Natural killer cell (primary cell): ENCODE measurements at regions not wholly inside any gene's neighbourhood (a gene's known extent, or its start where the extent isn't known, plus 50 kb on each side); places are given as distances from the start of the nearest gene placed in this dataset.

Experiments used
- ATAC-seq, 3 donors: fragments of 150-1000 bp in 2 of 3; fragments of 200-7000 bp in 1 of 3; cut with Tn5 transposase; 1 replicate in 1 of 3; 2 replicates in 2 of 3; pipeline ENCODE4 v1.10.0; 2021; ENCODE audit warnings: mild to moderate bottlenecking in 2 of 3, moderate library complexity in 2 of 3
- DNase-seq, 2 donors: peaks; one replicate each; pipeline versions ENCODE4 v3.0.0 to v3.0.0-alpha.2; 2013 to 2021; ENCODE audit warnings: mixed read lengths in 1 of 2
- H3K27ac ChIP-seq: one replicate; pipeline ENCODE4 v1.5.1; 2013; ENCODE audit warnings: mild to moderate bottlenecking, low read length
- H3K27me3 ChIP-seq: one replicate; pipeline ENCODE4 v1.6.1; 2013; ENCODE audit warnings: low read length; ENCODE audit not compliant: control insufficient read depth, insufficient read depth
- H3K36me3 ChIP-seq: one replicate; pipeline ENCODE4 v1.6.1; 2013; ENCODE audit warnings: low read length; ENCODE audit not compliant: control insufficient read depth, insufficient read depth
- H3K4me1 ChIP-seq: one replicate; pipeline ENCODE4 v1.6.1; 2013; ENCODE audit warnings: low read length; ENCODE audit not compliant: control insufficient read depth, insufficient read depth
- H3K4me3 ChIP-seq: one replicate; pipeline ENCODE4 v1.5.1; 2013; ENCODE audit warnings: low read length
- H3K9me3 ChIP-seq: one replicate; pipeline ENCODE4 v1.6.1; 2013; ENCODE audit warnings: low read length; ENCODE audit not compliant: control insufficient read depth, insufficient read depth
- H3K27ac Mint-ChIP-seq, 2 donors: one replicate each; pipeline ENCODE4 v1.8.0; 2022; ENCODE audit warnings: mild to moderate bottlenecking in 2 of 2, mixed read lengths in 2 of 2, moderate library complexity in 1 of 2
- H3K27me3 Mint-ChIP-seq, 2 donors: one replicate each; pipeline ENCODE4 v1.8.0; 2022; ENCODE audit warnings: low read depth in 2 of 2, mixed read lengths in 2 of 2
- H3K36me3 Mint-ChIP-seq: one replicate; pipeline ENCODE4 v1.8.0; 2022; ENCODE audit warnings: mixed read lengths
- H3K4me1 Mint-ChIP-seq, 2 donors: one replicate each; pipeline ENCODE4 v1.8.0; 2022; ENCODE audit warnings: mixed read lengths in 2 of 2
- H3K4me3 Mint-ChIP-seq: one replicate; pipeline ENCODE4 v1.8.0; 2022; ENCODE audit warnings: mild to moderate bottlenecking, moderate library complexity, mixed read lengths
- H3K9me3 Mint-ChIP-seq, 2 donors: one replicate each; pipeline ENCODE4 v1.8.0; 2022; ENCODE audit warnings: mixed read lengths in 2 of 2
- CTCF ChIP-seq: fragments of 200-600 bp; IDR thresholded peaks from one replicate; pipeline ENCODE4 v1.8.0; 2022; ENCODE audit warnings: antibody characterized with exemption
- WGBS: methylation state at CpG from one replicate; pipeline ENCODE4 v1.1.7; 2013; ENCODE audit warnings: missing lambda C conversion rate; ENCODE audit not compliant: insufficient coverage; 5-methylcytosine and 5-hydroxymethylcytosine counted together
- intact Hi-C: fragments of 100-400 bp; cut with micrococcal nuclease; formaldehyde crosslinking; loops from one replicate; pipeline ENCODE4 v1.14.2; 2022

- Mint-ChIP-seq H3K9me3 (no peaks in the 10 kb centered on the region), H3K4me1 (peaks cover 0 to 13% of the 10 kb centered on the region in 2 donors), H3K4me3 (no peak overlapping the region), H3K27me3 (peaks cover 0 to 7% of the 10 kb centered on the region in 2 donors), H3K27ac (no peak overlapping the region), H3K36me3 (no peaks in the 10 kb centered on the region)
- intact Hi-C loops, result loop anchor here (10.0 kb wide), 1 partner anchor 592 kb away; the partner anchor contains the start of gene ENC1
- Histone ChIP-seq H3K9me3 (no peaks in the 10 kb centered on the region), H3K27me3 (no peaks in the 10 kb centered on the region), H3K36me3 (no peaks in the 10 kb centered on the region), H3K27ac (no peak overlapping the region), H3K4me3 (no peak overlapping the region), H3K4me1 (no peaks in the 10 kb centered on the region)
- no peak for TF ChIP-seq CTCF
- no peak for ATAC-seq
- WGBS, result 90% methylated on average over 6 of the region's 7 CpGs
- no peak for DNase-seq
These were observed 426.6 kb downstream of the ARHGEF28 start for GRCh38 chr5:74052441-74053221.

- Histone ChIP-seq H3K27ac (no peak overlapping the region), H3K4me3 (no peak overlapping the region), H3K4me1 (no peaks in the 10 kb centered on the region), H3K9me3 (no peaks in the 10 kb centered on the region), H3K36me3 (no peaks in the 10 kb centered on the region), H3K27me3 (no peaks in the 10 kb centered on the region)
- TF ChIP-seq CTCF, result no peak
- WGBS, result 100% methylated on average over 2 of the region's 2 CpGs
- intact Hi-C loops, result loop anchor here (10.0 kb wide), 1 partner anchor 594 kb away; the partner anchor contains the start of gene ENC1
- Mint-ChIP-seq H3K27me3 (peaks cover 0 to 5% of the 10 kb centered on the region in 2 donors), H3K4me1 (peaks cover 0 to 9% of the 10 kb centered on the region in 2 donors), H3K27ac (no peak overlapping the region), H3K9me3 (no peaks in the 10 kb centered on the region), H3K36me3 (no peaks in the 10 kb centered on the region), H3K4me3 (no peak overlapping the region)
- ATAC-seq, result no peak
- DNase-seq, result no peak
These were observed 425.1 kb downstream of the ARHGEF28 start for GRCh38 chr5:74051076-74051475.

GRCh38 chr5:74044936-74045335, 418.9 kb downstream of the ARHGEF28 start:
- Mint-ChIP-seq H3K9me3 (no peaks in the 10 kb centered on the region), H3K36me3 (no peaks in the 10 kb centered on the region), H3K27ac (no peak overlapping the region), H3K27me3 (peaks cover 0 to 3% of the 10 kb centered on the region in 2 donors), H3K4me1 (no peaks in the 10 kb centered on the region), H3K4me3 (no peak overlapping the region)
- Histone ChIP-seq H3K9me3 (no peaks in the 10 kb centered on the region), H3K27ac (no peak overlapping the region), H3K36me3 (no peaks in the 10 kb centered on the region), H3K27me3 (no peaks in the 10 kb centered on the region), H3K4me3 (no peak overlapping the region), H3K4me1 (no peaks in the 10 kb centered on the region)
- TF ChIP-seq CTCF, result no peak
- 82% methylated on average over 3 of the region's 5 CpGs for WGBS
- DNase-seq (no peak), ATAC-seq (no peak)
- intact Hi-C loops, result no loop called here

- Histone ChIP-seq H3K36me3 (no peaks in the 10 kb centered on the region), H3K9me3 (no peaks in the 10 kb centered on the region), H3K4me3 (no peak overlapping the region), H3K27me3 (no peaks in the 10 kb centered on the region), H3K4me1 (no peaks in the 10 kb centered on the region), H3K27ac (no peak overlapping the region)
- intact Hi-C loops, result no loop called here
- Mint-ChIP-seq H3K36me3 (no peaks in the 10 kb centered on the region), H3K9me3 (no peaks in the 10 kb centered on the region), H3K4me3 (no peak overlapping the region), H3K4me1 (no peaks in the 10 kb centered on the region), H3K27me3 (peaks cover 0 to 3% of the 10 kb centered on the region in 2 donors), H3K27ac (no peak overlapping the region)
- WGBS, result 91% methylated on average over 4 of the region's 4 CpGs
- ATAC-seq (no peak), DNase-seq (no peak)
- no peak for TF ChIP-seq CTCF
These were observed 417.0 kb downstream of the ARHGEF28 start for GRCh38 chr5:74042959-74043358.
